Tibial nerve (tissue), 4 donors: ENCODE measurements at regions not wholly inside any gene's neighbourhood (a gene's known extent, or its start where the extent isn't known, plus 50 kb on each side); places are given as distances from the start of the nearest gene placed in this dataset.

Experiments
- EP300 ChIP-seq, 2 donors: sonication (generic); formaldehyde crosslinking; IDR thresholded peaks; one replicate each; pipeline ENCODE4 v1.6.1; 2017; ENCODE audit warnings: antibody characterized with exemption in 2 of 2, mild to moderate bottlenecking in 1 of 2
- POLR2A ChIP-seq, 2 donors: fragments of 450-650 bp; IDR thresholded peaks; one replicate each; pipeline ENCODE4 v1.6.1; 2017; ENCODE audit warnings: antibody characterized with exemption in 2 of 2, mild to moderate bottlenecking in 2 of 2, moderate library complexity in 2 of 2
- TF ChIP-seq, protein P1 (sequence below), 5 experiments: fragments of 200-600 bp in 3 of 5; fragments of 450-650 bp in 2 of 5; sonication (generic) in 3 of 5; IDR thresholded peaks; one replicate each; pipeline ENCODE4 v1.5.1; 2016 to 2019; ENCODE audit warnings: antibody characterized with exemption in 5 of 5, mild to moderate bottlenecking in 3 of 5, moderate library complexity in 2 of 5

DNA sequence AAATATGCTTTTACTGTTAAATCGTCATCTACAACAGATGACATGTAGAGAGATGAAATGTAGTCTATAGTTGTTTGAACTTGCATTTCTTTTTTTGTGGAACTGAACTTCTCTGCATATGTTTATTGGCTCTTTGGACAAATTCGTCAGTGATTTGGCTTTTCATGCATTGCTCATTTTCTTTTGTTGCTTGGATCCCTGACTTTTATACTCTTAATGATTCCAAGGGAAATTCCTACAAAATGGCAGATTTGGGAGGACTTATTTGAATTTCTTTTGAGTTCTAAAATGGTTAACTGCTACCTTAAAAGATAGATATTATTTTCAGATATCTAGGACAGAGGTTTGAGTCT is 65.4 kb downstream of the UTRN start:
- TF ChIP-seq, protein P1, sequence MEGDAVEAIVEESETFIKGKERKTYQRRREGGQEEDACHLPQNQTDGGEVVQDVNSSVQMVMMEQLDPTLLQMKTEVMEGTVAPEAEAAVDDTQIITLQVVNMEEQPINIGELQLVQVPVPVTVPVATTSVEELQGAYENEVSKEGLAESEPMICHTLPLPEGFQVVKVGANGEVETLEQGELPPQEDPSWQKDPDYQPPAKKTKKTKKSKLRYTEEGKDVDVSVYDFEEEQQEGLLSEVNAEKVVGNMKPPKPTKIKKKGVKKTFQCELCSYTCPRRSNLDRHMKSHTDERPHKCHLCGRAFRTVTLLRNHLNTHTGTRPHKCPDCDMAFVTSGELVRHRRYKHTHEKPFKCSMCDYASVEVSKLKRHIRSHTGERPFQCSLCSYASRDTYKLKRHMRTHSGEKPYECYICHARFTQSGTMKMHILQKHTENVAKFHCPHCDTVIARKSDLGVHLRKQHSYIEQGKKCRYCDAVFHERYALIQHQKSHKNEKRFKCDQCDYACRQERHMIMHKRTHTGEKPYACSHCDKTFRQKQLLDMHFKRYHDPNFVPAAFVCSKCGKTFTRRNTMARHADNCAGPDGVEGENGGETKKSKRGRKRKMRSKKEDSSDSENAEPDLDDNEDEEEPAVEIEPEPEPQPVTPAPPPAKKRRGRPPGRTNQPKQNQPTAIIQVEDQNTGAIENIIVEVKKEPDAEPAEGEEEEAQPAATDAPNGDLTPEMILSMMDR (IDR thresholded peaks at IDR 0.05) = no peak
- no peak for TF ChIP-seq POLR2A (IDR thresholded peaks at IDR 0.05)
- TF ChIP-seq EP300 (IDR thresholded peaks at IDR 0.05) = no peak
